ENCODE measurements at regions not wholly inside any gene's neighbourhood (a gene's known extent, or its start where the extent isn't known, plus 50 kb on each side); places are given as distances from the start of the nearest gene placed in this dataset.

DNA sequence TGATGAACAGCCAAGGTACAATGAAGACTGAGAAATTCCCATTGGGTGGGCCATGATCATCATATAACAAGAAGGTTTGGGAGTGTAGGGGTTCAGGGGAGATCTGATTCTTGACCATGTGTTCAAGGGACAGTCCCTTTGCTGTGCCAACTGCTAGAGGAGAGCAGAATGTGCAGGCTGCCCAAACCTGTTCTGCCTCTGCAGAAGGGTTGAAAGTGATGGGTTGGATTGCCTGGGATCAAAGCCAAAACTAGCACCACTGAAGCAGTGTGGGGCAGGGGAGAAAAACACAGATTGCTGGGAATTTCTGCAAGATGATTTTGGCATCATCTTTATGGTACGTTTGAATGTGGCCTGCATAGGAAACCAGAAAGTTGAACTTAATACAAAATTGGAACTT lies 303.9 kb downstream of the OTUD1 start:
- TF ChIP-seq, protein P1, sequence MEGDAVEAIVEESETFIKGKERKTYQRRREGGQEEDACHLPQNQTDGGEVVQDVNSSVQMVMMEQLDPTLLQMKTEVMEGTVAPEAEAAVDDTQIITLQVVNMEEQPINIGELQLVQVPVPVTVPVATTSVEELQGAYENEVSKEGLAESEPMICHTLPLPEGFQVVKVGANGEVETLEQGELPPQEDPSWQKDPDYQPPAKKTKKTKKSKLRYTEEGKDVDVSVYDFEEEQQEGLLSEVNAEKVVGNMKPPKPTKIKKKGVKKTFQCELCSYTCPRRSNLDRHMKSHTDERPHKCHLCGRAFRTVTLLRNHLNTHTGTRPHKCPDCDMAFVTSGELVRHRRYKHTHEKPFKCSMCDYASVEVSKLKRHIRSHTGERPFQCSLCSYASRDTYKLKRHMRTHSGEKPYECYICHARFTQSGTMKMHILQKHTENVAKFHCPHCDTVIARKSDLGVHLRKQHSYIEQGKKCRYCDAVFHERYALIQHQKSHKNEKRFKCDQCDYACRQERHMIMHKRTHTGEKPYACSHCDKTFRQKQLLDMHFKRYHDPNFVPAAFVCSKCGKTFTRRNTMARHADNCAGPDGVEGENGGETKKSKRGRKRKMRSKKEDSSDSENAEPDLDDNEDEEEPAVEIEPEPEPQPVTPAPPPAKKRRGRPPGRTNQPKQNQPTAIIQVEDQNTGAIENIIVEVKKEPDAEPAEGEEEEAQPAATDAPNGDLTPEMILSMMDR (IDR thresholded peaks at IDR 0.05; ENCODE audit: insufficient read depth, low read depth, low read length), result no peak
- TF ChIP-seq EZH2 (IDR thresholded peaks at IDR 0.05; ENCODE audit: insufficient read depth, low read length), result no peak

Measured in astrocyte (in vitro differentiated cells and primary cell).